T-helper 1 cell (primary cell): ENCODE measurements at regions not wholly inside any gene's neighbourhood (a gene's known extent, or its start where the extent isn't known, plus 50 kb on each side); places are given as distances from the start of the nearest gene placed in this dataset.

Experiments
- DNase-seq, 5 donors: peaks; one replicate each; pipeline ENCODE4 v3.0.0-alpha.2; 2012 to 2020

DNA sequence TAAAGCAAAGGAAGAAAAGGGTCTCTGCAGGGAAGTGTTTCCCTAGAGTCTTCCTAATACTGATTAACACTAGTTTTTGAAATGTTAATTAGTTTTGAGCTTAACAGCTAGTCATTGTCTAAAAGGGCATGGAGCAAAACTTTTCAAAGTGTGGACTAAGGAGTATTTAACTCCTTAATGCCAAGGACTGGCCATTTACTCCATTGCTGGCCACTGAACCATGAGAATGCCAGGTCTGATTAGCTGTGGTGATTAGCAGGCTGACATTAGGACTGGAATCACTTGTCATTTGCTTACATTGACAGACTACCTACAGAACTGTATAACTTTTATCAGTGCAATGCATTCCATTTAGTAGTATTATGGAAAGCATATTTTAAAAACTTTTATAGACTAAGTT is 987.0 kb downstream of the NR2F1-AS1 start:
- no peak for DNase-seq

DNA sequence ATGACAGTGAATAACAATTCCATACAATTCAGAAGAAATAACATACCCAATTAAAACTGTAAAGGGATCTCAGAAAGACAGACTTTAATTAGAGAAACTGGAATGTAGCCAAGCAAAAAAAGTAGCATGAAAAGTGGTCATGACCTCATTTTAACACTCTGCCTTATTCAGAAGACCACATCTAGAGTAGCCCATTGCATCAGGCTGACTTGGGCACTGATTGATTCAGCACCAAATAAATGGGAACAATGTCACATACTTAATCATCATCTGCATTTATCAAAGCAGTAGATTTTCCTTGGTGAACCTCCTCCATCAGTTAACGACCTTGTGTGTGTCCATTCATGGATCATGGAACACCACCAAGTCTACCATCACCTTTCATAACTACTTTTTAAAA is 992.1 kb downstream of the NR2F1-AS1 start:
- DNase-seq = no peak

DNA sequence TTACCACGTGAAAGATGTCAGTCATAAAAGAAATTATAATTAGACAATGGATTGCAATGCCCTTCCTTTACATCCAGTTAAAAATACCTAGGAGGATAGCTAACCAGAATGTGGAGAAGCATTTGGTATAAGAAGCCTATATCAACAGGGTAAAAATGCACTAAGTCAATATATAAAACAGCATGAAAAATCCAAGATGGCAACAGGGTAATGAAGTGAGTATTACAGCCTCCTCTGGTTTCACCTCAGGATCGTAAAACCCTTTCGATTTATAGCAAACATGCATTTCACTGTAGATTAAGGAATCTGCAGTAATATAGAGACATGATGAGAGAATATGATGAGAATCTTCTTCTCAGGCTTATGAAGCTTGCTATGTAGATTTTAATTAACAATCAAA is 999.3 kb downstream of the NR2F1-AS1 start:
- DNase-seq = no peak

DNA sequence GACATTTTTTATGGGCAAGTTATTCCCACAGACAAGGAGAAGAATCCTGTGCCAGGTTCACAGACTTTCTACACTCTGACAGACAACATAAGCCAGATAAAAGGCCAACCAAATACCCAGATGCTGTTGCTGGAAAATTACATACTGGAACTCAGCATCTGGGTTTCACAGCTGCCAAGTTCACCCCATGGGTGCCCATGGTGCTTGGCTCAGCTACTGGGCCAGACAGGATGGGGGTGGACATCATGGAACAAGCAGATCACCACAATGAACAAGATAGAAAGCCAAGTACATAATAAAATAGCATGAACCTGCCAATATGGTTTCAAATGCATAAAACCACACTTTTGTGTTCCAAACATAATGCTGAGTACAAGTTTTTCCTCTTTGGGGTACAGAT is 999.8 kb downstream of the NR2F1-AS1 start:
- no peak for DNase-seq

DNA sequence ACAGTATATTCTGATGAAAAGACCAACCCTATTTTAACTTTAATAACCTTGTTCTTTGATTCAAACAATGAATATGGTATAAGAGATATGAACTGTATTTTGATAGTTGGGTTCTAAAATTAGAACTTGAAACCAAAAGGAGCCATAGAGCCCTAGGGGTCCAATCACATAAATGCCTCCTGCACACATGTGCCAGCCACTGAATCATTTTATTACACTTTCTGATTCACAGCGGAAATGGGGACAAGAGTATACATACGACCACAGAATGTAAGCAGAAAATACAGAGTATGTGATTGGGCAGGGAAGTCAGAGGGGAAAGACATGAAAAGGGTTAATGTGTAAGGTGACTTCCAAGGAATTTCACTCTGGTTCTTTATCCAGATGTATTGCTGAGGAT is 1000.2 kb downstream of the NR2F1-AS1 start:
- DNase-seq = no peak

DNA sequence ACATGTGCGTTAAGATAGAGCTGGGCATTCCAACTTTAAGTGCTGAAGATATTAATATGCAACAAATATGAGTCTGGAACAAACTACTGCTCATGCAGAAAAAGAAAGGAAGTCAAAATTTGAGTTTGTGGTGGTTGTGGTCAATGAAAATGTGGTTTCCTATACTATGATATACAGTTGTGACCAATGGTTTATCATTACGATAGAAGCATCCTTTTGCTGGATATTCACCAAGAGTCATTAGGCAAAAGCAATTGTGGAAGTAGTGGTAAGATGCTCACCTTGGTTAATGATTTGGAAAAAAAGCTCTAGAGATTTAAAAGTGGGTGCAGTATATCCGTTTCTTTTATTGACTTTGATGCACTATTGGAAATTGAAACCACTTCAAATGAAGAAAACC is 1007.0 kb downstream of the NR2F1-AS1 start:
- DNase-seq = no peak

DNA sequence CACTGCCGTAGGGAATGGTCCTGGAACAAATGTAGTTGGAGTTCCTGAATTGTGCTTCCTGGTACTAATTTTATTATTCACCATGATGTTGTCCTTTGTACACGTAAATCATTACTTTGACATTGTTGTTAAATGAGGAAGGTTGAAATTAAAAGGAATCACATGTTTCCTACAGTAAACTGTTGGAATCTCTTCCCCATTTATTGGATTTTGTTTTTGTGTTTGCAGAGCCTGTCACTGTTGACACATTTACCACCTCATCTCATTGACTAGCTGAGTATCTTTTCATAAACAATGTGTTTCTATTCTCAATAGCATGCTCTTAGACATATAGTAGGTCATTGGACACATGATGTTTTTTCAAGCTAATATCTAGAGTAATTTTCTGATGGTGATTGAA is 1012.5 kb downstream of the NR2F1-AS1 start:
- DNase-seq = no peak

DNA sequence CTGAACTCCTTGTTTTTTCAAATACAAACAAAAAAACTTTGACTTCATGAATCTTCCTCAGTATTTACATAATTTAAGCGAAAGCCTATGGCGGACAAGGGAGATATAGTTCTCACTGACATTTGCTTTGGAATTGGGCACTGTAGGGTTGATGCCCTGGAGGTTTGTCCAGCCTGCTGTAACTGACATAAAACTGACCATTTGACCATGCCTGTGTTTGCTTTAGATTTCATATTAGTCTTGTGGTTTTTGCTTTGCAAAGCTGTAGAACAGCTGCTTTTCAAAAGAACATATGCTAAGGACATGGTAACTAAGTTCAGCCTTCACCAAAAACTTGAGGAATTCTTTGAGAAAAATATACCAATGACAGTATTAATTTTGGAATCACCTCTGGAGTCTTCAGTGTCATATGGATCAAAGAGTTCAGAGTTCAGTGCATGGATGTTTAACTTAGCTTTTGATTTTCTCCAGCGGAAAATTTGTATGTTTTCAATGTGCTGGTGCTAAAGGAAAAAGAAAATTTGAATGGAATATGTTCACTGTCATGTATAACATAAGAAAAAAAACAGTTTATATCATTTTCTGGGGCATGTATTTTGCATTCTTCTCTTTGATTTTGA is 1013.1 kb downstream of the NR2F1-AS1 start:
- DNase-seq = no peak

DNA sequence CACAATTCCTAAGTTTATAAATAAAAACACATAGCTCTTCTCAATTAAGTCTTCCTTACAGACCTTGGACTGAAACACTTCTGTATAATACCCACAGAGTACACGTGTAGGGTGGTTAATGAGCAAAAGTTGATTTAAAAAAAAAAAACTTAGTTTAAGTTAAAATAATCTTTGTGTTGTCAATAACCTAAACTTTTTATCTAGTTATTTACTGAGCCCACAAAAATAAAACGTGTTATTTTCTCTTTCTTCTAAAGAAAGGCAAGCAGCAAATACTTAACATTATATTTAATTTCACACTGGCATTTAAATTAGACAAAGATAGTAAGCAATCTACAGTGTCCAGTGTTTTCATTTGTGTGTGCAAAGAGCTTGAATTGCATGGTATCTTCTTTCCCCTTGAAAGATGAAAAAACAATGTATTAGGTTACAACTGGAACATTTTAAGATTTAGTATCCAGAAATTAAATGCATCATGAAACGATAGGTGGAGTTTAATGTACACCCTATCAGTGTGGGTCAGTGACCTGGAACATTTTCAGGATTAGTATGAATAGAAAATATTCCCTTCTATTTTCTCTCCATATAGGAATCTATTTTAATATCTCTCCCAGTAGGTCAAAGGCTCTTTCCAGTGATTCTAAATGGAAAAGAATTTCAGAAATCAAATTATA is 1014.8 kb downstream of the NR2F1-AS1 start:
- DNase-seq = no peak

DNA sequence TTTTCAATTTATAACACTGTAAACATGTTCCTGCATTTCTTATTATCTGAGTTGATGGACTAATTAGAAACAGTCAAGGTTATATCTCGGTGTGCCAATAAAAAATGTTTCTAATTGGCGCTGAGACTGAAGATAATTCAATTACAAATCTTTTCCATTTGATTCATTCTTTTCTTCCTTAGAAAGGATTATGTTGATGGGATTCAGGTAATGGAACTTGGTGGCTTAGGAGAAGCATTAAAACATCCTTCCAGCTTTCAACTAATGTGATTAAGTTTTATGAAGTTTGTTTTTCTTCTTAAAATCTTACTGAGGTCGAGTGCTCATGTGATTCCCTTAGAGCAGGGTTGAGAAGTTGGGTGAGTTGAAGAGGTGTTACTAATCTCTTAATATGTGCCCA is 1015.3 kb downstream of the NR2F1-AS1 start:
- no peak for DNase-seq

DNA sequence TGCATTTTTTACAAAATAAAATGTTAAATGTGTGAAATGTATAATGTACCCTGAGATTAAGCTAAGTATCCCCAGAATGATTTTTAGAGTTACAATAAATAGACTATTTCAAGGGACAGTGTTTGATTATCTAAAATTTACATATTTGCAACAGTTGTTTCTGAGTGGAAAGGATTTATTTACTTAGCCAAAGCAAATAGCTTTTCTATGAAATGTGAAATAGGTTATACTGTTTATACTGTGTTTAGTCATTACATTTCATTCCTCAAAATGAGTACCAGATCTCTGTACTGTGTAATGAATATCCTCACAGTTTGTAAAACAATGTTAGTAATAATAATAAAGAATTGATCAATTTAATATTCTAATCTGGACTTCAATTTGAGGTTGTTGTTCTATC is 1019.0 kb downstream of the NR2F1-AS1 start:
- DNase-seq = no peak

DNA sequence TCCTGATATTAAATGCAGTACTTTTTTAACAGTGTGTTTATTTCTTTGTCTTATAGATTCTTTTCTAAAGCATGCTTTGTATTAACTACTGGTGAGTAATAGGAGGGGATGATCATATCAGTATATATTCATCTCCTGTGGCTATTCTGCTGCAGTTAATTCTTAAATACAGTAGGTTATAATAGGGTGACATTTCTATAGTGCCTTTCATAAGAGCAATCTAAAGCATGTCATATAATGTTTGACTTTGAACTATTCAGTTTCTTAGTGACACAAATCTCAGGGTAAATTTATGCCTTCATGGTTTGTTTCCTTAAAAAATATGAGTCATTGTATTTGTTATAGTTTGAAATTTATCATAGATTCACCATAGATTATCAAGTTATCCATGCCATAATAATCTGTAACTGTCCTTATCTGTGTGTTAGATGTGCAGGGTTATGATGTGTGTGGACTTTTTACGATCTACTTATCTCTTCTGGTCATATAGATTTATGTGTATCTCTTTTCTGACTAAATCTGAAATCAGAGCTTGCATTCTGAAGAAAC is 1019.5 kb downstream of the NR2F1-AS1 start:
- no peak for DNase-seq

DNA sequence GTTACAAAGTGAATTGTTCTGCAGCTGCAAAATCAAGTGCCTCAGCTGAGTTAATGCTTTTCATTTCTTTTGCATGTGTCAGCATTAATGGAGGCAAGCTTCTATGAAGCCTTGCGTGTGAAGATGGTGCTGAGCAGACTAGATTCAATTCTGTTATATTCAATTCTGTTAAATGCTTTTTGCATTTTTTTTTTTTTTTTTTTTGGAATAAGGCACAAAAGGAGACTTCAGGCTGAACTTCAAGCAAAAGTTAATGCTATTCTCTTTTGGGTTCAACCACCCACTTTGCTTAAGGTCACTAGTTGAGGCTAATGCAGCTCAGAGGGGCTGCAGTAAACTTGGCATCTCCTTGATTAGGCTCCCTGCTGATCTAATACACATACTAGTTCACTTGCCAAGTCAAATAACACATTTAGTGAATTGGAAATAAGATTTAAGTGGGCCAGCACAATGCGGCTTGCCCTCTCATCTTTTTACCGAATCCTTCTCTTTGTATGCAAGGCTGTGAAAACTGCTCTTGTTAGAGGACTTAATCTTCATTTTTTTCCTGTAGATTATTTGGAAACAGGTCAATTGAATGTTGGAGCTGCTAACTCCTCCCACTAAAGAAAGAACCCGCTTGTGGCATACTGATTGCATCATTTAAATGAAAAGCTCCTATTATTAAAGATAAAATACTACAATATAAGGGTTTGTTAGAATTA is 1020.2 kb downstream of the NR2F1-AS1 start:
- DNase-seq = no peak

DNA sequence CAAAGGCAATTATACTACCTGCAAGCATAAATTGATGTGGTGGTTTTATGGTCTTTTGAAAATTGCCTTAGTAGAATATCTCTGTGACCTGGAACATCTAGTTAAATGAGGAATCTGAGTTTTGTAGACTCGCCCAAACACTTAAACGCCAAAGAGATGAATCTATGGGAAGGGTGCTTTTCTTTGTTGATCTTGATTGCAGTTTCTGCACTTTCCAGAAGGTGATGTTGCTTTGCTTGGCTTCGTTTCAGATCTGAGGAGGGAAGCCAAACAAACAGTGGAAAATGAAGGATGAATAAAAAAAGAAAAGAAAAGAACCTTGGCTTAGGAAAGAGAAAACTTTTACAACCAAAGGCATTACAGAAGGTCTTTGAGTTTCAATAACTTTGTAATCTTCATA is 1021.2 kb downstream of the NR2F1-AS1 start:
- no peak for DNase-seq

DNA sequence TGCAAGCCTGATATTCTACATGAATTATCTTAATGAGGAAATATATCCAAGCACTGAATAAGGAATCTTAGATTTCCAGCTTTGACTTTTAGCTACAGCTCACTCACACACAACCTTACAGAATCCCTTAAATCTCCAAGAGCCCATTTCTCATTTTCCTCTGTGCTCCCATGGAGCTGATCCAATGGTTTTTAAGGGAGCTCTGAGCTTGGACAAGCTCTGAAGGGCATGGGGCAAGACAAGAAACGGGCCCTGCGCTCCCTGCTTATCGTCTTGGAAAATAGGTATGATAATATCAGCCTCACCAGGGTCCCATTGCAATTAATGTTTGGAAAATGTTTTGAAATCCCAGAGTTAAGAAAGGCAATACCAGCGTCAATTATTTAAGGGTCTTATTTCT is 1021.7 kb downstream of the NR2F1-AS1 start:
- DNase-seq = no peak

DNA sequence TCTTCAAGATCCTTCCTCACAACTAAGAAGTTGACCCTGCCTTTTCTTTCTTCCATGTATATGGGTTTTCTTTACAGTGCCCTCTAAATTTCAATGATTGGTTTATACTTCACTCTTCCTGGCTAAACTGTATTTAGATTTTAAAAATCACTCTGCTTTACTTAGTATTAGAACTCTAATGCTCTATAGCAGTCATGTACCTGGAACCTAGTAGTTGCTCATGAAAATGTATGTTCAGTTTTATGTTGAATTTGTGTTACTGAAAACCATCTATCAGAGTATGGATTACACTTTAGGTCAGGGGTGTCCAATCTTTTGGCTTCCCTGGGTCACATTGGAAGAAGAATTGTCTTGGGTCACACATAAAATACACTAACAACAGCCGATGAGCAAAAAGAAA is 1024.3 kb downstream of the NR2F1-AS1 start:
- no peak for DNase-seq

DNA sequence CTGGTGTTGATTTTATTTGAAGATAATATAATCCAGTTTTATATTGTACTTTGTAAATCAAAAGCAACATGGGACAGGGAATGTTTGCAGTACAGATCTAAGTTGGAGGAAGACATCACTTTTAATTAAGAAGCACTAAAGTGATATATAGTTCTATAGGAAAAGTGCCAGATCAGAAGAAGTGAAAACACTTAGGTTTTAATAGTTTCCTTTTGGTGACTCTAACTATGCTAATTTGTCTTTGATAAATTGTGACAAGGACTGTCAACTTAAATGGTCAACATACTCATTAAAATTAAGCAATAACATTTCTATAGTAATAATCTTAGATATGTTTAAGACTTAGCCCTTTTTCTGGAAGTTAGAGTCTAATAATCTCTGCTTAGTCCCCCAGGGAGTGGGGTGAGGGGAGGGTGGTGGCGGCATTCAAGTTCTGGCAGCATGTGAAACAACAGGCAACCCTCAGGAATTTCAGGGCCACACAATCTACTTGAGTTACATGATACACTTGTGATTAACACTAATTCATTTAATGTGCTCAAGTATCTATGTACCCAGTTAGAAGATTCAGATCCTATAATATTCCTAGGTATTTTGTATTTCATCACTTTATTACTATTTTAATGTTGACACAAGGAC is 1026.5 kb downstream of the NR2F1-AS1 start:
- DNase-seq = no peak

DNA sequence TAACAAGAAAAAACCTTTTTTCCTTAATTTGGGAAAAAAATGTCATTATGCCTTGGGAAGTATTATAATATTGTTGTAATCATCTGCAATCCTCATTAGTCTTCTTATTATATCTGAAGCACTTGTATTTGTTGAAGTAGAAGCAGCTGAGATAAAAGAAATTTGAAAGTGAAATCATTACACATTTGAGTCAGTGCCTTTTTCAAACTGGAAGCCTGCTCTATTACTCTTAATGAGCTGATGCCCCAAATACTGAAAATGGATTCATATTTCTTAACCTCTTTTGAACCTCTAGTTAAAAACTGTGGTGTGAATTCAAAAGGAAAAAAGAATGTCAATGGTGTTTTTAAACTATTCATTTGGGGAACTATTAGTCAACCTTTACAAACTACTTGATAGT is 1027.7 kb downstream of the NR2F1-AS1 start:
- no peak for DNase-seq

DNA sequence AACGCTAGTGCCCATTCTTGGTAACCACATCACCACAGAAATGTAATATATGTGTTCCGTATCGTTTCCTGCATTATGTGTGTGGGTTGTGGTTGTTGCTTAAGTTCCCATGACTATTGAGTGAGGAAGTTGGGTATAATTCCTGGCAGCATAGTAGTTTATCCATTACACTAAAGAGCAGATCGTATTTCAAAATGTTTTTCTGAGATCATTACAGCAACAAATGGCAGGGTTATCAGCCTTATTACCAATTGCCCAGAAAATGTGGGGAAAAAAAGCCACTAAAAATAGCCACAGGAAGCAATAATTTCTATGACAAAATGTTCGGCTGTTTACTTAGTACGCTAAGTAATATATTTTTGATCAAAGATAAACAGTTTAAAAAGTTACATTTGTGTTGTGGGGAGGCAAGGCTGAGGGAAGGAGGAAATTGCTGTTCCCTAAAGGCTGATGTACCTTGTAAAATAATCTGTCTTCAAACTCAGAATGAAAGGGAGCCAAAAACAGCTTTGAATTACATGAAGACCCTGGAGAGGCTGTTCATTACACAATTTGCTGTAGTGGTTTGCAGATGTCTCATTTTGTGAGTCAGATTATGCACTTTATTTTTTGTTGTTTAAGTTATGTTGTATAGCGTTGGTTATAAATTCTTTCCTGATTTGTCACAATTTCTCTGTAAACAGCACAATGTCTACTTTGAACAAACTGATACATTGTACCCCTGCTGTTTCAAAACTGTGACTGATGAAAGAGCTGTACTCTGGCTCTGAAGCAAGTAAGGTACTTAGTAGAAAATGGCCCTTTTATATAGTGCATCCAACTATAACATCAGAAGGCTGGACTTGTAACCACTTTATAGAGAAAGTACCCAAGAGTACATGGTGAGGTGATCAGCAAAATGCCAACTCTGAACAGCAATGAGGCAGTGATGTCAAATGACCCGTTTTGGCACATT is 1028.5 kb downstream of the NR2F1-AS1 start:
- no peak for DNase-seq

DNA sequence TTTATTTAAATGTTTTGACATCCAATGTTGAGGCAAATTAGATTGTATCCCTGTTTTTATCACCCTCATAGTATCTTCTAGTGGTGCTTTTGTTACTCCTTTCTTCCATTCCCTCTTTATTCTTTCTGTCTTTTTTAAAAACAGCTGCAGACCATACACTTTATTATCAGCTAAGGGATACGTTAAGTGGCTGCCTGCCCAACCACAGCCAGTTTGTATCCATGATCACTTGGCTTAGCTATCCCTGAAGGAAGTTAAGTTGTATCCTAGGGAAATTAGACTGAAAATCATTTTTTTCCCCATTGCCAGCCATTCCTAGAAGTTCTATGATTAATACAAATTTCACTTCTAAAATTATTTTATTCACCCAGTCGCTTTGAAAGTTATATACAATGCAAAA is 1032.7 kb downstream of the NR2F1-AS1 start:
- DNase-seq = no peak

DNA sequence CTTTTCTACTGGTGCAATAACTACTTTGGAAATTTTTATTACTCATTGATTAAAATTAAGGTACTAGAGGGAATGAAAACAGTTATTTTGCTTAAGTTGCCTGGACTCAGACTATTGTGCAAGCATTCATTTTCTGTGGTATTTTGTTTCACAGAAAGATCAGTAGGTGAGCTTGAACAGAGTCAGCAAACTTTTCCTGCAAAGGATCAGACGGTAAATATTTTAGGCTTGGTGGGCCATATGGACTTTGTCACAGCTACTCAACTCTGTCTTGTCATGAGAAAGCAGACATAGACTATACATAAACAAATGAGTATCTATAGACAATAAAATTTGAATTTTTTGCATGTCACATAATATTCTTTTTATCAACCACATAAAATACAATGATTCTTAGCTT is 1036.4 kb downstream of the NR2F1-AS1 start:
- no peak for DNase-seq

DNA sequence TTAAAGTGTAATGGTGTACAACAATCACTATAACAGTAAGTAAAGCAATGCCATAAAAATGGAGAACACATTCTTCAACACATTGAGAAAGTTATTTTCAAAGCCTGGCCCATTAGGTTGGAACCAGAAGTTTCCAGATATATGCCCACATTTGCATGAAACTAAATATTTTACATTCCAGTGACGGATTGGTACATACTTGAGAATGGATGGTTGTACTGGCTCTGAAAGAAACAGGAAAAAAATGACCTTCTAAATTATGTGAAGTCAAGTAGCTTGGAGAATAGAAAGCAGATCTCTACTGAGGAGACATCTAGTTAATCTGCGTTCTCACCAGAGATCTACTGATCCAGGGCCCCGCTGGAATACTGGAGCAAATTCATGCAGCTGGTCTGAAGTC is 1037.0 kb downstream of the NR2F1-AS1 start:
- DNase-seq = no peak
